Activated gamma-delta T cell treated with Interleukin-2 at 50 U/mL for 16 hours (primary cell): ENCODE measurements at regions not wholly inside any gene's neighbourhood (a gene's known extent, or its start where the extent isn't known, plus 50 kb on each side); places are given as distances from the start of the nearest gene placed in this dataset.

Source experiments
- DNase-seq: peaks from one replicate; pipeline ENCODE4 v3.0.0-alpha.2; 2020

- no peak for DNase-seq
Measured at GRCh38 chr6:44642870-44643522, 255.5 kb downstream of the CDC5L start.

DNA sequence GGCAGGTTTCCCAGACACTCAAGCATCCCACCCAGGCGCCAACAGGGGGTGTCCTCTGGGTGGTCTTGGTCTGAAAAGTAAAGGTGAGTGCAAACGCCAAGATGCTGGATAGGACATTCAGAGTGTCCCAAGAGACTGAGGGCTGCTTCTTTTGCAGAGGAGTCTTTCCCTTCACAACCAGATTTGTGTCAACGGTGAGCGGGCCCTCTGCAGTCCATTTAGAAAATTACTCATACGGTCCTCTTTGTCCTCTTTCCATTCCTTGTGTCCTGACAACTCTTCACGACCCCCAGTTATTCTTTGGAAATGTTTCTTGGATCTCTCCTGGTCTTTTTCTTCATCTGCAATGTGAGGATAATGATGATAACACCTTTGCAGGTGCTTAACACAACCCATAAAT, 257.8 kb downstream of the CDC5L start:
- no peak for DNase-seq

GRCh38 chr6:44646355-44646754, 258.8 kb downstream of the CDC5L start:
- DNase-seq, result no peak

GRCh38 chr6:44649365-44650025, 262.0 kb downstream of the CDC5L start:
- DNase-seq, result no peak

- no peak for DNase-seq
Measured at GRCh38 chr6:44650495-44650894, 263.0 kb downstream of the CDC5L start.

- DNase-seq, result no peak
Measured at GRCh38 chr6:44650947-44651346, 263.4 kb downstream of the CDC5L start.

DNA sequence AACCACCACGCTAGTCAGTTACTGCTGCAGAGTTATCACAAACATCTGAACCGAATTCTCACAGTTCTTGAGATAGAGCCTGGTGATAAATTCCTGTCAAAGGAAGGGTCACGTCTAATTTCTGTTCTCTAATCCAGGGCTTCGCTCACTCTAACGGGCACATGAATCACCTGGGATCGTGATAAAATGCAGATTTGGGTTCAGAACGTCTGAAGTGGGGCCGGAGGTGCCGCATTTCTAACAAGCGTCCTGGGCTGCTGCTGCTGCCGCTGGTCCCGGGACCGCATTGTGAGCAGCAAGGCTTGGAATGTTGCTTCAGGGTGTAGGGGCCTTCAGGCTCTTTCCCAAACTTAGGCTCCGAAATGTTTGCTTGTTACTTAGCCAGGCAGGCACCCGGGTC, 264.1 kb downstream of the CDC5L start:
- DNase-seq, result no peak

- DNase-seq, result no peak
Measured at GRCh38 chr6:44652547-44652946, 265.0 kb downstream of the CDC5L start.

DNA sequence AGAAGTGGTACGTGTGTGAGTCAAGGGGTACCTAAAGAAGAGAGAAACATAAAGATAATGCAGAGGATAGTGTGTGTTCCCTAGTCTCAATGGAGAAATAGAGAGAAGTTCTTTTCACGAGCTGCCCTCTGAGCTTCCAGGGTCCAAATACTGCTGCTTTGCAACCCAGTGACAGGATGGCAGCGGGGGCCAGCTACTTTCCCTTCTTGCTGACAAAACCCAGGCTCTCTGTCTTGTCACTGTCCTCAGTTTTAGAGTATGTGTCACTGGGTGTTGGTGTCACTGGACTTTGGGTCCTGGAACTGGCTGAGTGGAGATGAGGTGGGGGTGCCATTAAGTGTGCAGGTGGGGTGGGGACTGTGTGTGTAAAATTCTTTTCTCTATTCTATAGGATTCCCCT, 265.6 kb downstream of the CDC5L start:
- no peak for DNase-seq

DNA sequence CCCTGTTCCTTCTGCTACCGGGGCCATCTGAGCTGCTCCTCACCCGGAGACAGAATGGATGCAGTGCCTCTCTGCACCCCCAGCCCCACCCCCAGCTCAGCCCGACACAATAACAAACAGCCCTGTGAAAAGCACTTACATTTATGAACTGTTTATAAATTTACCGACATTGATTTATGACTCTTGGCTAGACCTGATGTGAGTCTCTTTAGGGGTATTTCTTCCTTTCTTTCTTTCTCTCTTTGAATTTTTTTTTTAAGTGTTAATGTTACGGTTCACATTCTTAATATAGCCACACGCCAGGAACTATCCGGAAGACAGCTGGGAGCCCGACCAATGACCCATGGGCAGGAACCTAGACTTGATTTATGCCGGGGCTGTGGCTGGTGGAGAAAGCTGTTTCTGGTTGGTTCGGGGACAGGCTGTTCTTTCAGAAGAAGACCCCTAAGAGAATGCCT, 266.3 kb downstream of the CDC5L start:
- DNase-seq, result no peak

DNA sequence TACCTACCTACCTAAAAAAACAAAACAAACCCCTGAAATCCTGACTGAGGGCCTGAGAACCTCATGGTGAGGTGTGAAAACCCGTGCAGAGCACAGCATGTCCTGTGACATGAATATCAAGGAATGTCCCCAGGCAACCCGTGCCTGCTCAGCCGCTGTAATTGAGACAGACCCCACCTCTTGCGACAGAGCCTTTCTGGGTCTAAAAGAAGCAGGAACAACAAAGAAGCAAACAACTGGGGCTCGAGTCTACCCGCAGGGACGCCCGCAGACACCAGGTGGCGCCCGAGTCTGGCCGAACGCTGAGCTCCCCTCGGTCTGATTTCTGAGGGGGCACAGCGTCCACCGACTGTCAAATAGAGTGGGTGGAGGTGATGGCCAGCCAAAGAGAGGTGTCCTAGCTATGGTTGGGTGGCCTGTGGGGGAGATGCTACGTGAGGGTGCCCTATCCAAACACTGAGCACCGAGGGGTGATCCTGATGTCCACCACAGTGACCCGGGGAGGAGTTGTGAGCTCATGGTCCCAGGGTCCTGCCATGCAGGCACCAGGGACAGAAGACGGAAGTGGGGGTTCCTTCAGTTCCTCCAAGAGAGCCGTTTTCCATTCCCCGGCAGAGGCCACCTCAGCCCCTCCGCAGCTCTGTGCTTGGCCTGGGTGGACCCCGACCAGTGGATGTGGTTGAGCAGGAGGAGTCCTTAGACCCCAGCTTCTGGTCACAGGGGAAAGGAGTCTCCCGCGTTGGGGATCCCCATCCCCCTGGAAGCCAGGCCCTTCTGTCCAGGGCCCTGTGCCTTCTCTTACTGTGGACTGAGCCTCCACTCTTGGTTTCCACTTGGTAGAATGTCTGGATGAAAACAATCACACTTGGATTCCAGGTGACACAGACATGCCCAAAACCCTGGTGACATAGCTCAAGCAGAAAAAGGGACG, 268.2 kb downstream of the CDC5L start:
- peak; percentile 75 for DNase-seq

GRCh38 chr6:44656691-44657090, 269.2 kb downstream of the CDC5L start:
- no peak for DNase-seq

- no peak for DNase-seq
Measured at GRCh38 chr6:44657206-44657819, 269.8 kb downstream of the CDC5L start.

DNA sequence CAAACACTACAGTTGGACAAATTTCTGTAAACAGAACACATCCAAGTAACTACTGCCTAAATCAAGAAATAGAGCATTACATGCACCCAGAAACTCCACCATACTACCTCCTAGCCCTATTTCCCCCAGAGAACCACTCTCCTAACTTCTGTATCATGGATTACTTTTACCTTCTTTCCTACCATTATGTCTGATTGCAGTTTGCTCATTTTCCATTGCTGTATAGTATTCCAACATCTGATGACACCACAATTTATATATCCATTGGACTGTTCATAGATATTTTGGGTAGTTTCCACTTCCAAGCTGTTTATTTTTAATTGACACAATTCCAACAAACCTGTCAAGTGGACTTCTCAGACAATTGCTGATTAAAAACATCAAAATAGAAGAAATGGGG, 271.1 kb downstream of the CDC5L start:
- no peak for DNase-seq

- no peak for DNase-seq
Measured at GRCh38 chr6:44659726-44660125, 272.2 kb downstream of the CDC5L start.

GRCh38 chr6:44660561-44661220, 273.2 kb downstream of the CDC5L start:
- no peak for DNase-seq

- DNase-seq, result no peak
Measured at GRCh38 chr6:44661221-44662008, 273.9 kb downstream of the CDC5L start.

DNA sequence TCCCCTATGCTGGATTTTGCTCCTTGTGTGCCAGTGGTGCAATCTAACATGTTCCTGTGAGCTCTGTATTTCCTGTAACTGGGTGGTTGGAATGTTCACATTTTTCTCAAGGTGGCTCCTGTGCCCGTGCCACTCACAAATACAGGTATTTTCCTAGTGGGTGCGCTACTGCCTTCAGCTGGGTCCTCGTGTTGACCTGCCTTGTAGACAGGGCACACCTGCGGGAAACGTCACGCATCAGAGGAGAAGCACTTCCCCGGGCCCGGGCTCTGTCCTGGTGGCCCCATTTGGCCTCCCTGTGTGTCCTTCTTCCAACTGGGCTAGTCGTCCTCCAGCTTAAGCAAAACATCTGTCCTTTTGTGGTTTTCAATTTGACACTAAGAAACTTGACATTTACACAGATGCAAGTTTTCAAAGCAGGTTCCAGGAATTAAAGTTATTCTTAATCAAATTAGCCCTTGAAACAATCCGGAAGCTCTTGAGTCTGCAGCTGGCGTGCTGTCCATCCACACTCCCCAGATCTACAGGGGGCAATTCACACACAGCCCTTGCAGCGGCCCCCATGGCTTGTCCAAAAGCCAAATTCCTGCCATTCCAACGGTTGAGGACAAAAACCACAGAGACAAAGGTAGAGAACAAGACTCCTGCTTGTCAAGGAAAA, 275.1 kb downstream of the CDC5L start:
- no peak for DNase-seq

GRCh38 chr6:44663860-44664634, 276.5 kb downstream of the CDC5L start:
- no peak for DNase-seq

DNA sequence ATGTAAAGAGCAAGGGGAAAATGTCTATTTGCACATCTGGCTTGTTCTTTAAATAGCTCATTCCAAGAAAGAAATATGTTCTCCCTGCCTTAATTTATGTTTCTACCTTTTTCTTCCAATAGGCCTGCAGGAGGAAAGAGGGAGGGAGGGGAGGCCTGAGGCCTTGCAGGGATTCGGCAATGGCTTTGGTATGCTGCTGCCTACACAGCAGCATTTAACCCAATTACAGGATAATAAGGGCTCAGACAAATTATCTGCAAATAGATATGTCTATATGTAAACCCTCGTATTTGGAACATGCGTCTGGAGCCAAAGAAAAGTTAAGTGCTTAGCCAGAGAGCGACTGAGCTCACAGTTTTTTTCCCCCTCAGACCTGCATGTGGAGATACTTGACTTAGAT, 277.2 kb downstream of the CDC5L start:
- DNase-seq, result no peak
